ENCODE measurements at regions not wholly inside any gene's neighbourhood (a gene's known extent, or its start where the extent isn't known, plus 50 kb on each side); places are given as distances from the start of the nearest gene placed in this dataset.

DNA sequence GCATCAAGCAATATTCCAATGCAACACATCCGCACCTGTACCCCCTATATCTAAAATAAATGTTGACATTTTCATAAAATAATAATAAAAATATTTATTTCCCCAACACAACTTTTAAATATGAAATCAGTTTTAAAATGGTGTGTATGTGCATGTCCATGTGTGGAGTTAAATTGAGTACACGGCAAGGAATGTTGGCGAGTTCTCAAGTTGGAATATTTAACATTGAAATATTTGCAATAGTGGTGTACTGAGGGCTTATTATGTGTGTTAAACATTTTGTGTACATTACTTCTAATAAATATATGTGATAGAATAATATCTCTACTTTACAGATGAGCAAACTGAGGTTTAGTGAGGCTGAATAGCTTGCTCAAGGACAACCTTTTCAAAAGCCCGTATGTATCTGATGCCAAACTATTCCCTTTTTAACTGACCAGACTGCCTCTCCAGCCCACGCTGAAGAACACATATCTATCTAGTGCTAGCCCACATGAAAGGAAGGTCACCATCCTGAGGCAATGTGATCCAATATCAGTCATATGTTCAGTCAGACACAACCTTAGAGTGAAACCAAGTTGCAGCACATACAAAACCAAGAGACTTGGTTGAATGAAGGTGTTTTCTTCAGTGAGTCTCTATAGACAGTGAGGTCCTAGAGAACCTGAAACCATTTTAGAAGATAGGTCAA is 192.2 kb upstream of the CDH11 start:
- TF ChIP-seq, protein P1, sequence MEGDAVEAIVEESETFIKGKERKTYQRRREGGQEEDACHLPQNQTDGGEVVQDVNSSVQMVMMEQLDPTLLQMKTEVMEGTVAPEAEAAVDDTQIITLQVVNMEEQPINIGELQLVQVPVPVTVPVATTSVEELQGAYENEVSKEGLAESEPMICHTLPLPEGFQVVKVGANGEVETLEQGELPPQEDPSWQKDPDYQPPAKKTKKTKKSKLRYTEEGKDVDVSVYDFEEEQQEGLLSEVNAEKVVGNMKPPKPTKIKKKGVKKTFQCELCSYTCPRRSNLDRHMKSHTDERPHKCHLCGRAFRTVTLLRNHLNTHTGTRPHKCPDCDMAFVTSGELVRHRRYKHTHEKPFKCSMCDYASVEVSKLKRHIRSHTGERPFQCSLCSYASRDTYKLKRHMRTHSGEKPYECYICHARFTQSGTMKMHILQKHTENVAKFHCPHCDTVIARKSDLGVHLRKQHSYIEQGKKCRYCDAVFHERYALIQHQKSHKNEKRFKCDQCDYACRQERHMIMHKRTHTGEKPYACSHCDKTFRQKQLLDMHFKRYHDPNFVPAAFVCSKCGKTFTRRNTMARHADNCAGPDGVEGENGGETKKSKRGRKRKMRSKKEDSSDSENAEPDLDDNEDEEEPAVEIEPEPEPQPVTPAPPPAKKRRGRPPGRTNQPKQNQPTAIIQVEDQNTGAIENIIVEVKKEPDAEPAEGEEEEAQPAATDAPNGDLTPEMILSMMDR (IDR thresholded peaks at IDR 0.05; ENCODE audit: poor library complexity), result no peak
- TF ChIP-seq EZH2 (IDR thresholded peaks at IDR 0.05; ENCODE audit: borderline replicate concordance), result no peak
